Spinal cord (tissue), 9 donors: ENCODE measurements at regions not wholly inside any gene's neighbourhood (a gene's known extent, or its start where the extent isn't known, plus 50 kb on each side); places are given as distances from the start of the nearest gene placed in this dataset.

ENCODE experiments used
- DNase-seq, 6 donors: peaks; one replicate each; pipeline versions ENCODE4 v3.0.0 to v3.0.0-alpha.2; 2013 to 2015; ENCODE audit warnings: low spot score in 6 of 6, low read depth in 4 of 6
- H3K27ac ChIP-seq: one replicate; pipeline ENCODE4 v1.5.1; 2013; ENCODE audit warnings: low read depth, low read length, control low read depth
- H3K27me3 ChIP-seq: one replicate; pipeline ENCODE4 v1.6.1; 2013; ENCODE audit warnings: low read length; ENCODE audit not compliant: control insufficient read depth, insufficient read depth
- H3K36me3 ChIP-seq: one replicate; pipeline ENCODE4 v1.6.1; 2013; ENCODE audit warnings: low read length; ENCODE audit not compliant: control insufficient read depth, insufficient read depth
- H3K4me1 ChIP-seq: one replicate; pipeline ENCODE4 v1.6.1; 2013; ENCODE audit warnings: low read length; ENCODE audit not compliant: control insufficient read depth, insufficient read depth
- H3K4me3 ChIP-seq: one replicate; pipeline ENCODE4 v1.5.1; 2013; ENCODE audit warnings: low read depth, low read length, control low read depth
- H3K9me3 ChIP-seq: one replicate; pipeline ENCODE4 v1.6.1; 2013; ENCODE audit warnings: low read length; ENCODE audit not compliant: control insufficient read depth, insufficient read depth
- WGBS: methylation state at CpG from one replicate; pipeline ENCODE4 v1.1.5; 2013; ENCODE audit warnings: missing lambda C conversion rate; ENCODE audit not compliant: insufficient coverage; 5-methylcytosine and 5-hydroxymethylcytosine counted together
- donor health status: healthy.

DNA sequence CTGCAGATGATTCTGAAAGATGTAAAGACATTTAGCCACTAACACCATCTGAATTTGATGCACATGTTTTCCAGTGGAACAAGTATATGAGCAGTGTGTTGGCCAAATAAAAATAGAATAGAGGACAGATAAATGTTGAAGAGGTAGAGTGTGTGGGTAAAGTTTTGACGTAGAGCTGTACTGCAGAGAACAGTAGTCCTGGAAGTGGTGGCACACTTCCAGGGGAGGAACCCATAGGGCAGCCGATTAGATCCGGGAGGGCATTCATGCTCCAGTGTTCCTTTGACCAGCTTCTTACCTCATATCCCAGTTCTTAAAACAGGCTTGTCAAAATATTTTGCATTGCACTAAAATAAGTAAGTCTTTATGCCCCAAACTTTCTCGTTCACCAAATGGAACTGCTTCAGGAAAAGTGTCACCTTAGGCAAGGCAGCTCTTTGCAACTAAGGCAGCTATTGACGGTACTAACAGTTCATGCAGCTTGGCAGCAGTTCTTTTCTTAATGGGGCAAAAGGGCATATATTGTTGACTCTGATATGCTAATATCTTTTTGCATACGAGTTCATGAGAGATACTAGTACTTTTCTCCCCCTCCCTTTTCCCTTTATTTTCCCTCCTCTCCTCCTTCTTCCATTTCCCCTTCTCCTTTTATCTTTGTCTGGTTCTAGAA is 429.3 kb upstream of the AZI2 start:
- Histone ChIP-seq H3K36me3 (no peaks in the 10 kb centered on the region), H3K9me3 (no peaks in the 10 kb centered on the region), H3K4me1 (no peaks in the 10 kb centered on the region), H3K4me3 (no peak overlapping the region), H3K27me3 (no peaks in the 10 kb centered on the region), H3K27ac (no peak overlapping the region)
- DNase-seq = no peak
- WGBS = 96% methylated on average over 4 of the region's 6 CpGs

DNA sequence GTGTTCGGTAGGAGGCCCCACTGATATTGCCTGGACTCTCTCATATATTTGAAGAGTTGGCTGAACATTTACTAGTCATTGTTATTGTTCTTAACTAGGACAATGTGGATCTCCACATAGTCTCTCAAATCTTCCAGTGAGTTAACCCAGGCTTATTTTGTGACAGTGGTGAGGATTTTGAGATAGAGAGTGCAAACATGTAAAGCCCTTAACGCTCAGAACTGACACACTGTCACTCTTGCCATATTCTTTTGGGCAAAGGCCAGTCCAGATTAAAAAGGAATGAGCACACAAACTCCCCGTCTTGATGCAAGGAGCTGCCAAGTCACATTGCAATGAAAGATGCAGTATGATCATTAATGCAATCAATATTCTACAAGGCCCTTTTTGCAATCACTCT is 431.9 kb upstream of the AZI2 start:
- no peaks in the 10 kb centered on the region for H3K4me1 ChIP-seq
- H3K27ac ChIP-seq = no peak overlapping the region
- peak in 2 of 6 donors; percentile 8 to 16 for DNase-seq
- H3K27me3 ChIP-seq = no peaks in the 10 kb centered on the region
- no peak overlapping the region for H3K4me3 ChIP-seq
- no peaks in the 10 kb centered on the region for H3K36me3 ChIP-seq
- WGBS = no CpG with 5 or more reads among the region's 3 CpGs
- H3K9me3 ChIP-seq = no peaks in the 10 kb centered on the region

DNA sequence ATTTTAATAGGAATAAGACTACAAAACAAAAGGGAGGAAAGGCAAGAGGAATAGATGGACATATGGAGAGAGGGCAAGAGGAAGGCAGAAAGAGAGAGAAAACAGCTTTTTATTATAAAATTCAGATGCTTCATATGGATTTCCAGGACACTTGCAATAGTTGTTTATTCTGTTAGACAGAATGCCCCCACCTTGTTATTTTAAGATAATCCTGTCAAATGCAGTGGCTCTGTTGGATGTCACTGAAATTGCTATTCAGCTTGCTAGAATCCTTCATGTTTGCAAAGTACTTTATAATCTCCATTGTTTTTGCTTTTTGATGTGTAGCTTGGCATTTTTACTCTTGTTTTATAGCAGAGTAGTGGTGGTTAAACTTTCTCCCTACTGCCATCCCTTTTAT is 432.4 kb upstream of the AZI2 start:
- Histone ChIP-seq H3K36me3 (no peaks in the 10 kb centered on the region), H3K4me1 (no peaks in the 10 kb centered on the region), H3K27ac (no peak overlapping the region), H3K4me3 (no peak overlapping the region), H3K9me3 (no peaks in the 10 kb centered on the region), H3K27me3 (no peaks in the 10 kb centered on the region)
- DNase-seq = no peak

DNA sequence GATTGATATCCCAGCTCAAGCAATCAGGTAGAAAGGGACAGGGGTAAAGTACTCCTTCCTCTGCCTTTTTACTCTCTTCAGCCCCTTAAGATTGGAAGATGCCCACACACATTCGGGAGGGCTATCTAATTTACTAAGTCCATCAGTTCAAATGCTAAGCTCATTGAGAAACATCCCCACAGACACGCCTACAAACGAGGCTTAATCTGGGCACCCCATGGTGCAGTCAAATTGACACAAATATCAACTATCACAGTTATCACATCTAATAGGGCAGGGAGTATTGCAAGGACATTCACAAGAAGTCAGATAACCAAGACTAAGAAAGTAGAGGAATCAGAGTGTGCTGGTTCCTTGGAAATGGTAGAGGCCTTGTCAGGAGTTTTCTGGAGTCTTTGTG is 437.8 kb upstream of the AZI2 start:
- Histone ChIP-seq H3K4me1 (no peaks in the 10 kb centered on the region), H3K27ac (no peak overlapping the region), H3K27me3 (no peaks in the 10 kb centered on the region), H3K9me3 (no peaks in the 10 kb centered on the region), H3K4me3 (no peak overlapping the region), H3K36me3 (no peaks in the 10 kb centered on the region)
- no CpG with 5 or more reads among the region's 3 CpGs for WGBS
- no peak for DNase-seq

DNA sequence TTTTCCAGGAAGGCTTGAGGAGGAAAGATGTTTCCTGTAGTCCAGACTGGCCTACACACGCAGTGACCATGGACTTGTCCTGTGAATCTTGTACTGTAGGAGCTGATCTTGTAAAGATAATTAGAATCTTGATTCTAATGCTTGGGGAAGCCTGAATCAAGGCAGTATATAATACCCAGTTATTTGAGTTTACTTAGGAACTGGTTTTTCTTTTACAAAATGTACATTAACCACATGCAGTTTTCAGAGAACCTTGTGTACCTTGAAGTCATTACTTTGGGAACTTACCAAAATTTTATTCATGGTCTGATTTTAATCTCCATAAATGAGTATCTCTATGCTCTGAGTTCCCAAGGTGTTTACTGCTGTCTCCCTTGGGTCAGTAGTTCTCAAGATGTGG is 439.9 kb upstream of the AZI2 start:
- no peaks in the 10 kb centered on the region for H3K4me1 ChIP-seq
- no peaks in the 10 kb centered on the region for H3K9me3 ChIP-seq
- H3K4me3 ChIP-seq = no peak overlapping the region
- DNase-seq = no peak
- no peaks in the 10 kb centered on the region for H3K27me3 ChIP-seq
- no peak overlapping the region for H3K27ac ChIP-seq
- no CpG with 5 or more reads among the region's 1 CpG for WGBS
- H3K36me3 ChIP-seq = no peaks in the 10 kb centered on the region

DNA sequence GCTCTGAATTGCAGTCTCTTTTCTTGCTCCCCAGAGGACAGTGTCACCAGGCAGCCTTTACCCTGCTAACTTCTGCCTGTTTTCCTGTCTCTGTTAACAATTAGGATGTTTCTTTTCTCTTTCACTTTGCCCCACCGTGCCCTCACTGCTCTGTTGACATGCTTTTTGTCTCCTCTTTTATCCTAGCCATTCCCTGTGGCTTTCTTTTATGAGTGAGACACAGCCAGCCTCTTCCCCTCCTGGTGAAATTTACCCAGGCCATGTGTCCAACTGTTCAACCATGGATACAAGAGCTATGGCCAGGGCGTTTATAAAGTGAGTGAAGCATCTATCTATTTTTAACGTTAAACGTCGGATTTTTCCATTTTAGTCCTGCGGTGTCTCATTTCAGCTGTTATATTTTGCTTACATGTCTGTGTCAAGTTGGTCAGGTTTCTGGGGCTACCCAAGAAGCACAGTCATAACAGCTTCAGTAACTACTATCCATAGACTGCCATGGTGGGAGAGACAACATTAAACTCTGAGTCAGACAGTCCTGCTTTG is 443.2 kb upstream of the AZI2 start:
- Histone ChIP-seq H3K27me3 (no peaks in the 10 kb centered on the region), H3K36me3 (no peaks in the 10 kb centered on the region), H3K4me3 (no peak overlapping the region), H3K9me3 (no peaks in the 10 kb centered on the region), H3K27ac (no peak overlapping the region), H3K4me1 (no peaks in the 10 kb centered on the region)
- DNase-seq = peak in 1 of 6 donors; percentile 5
- 0% methylated on average over 1 of the region's 6 CpGs for WGBS

DNA sequence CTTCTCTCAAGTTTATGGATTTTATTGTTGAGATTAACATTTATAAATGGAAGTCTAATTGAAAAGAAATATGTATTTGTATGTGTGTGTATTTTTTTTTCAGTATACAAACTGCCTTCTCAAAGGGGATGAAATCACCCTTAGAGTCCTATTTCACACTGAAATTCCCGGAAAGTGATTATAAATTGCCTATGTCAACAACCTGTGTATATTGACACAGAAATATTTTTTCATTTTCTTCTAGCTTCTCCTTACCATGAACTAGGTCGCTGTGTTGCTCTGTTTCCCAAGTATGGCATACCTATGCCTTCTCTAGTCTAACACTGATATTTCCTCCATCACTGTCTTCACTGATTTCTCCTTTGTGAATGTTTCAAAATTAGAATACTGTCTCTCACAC is 444.0 kb upstream of the AZI2 start:
- Histone ChIP-seq H3K27ac (no peak overlapping the region), H3K4me1 (no peaks in the 10 kb centered on the region), H3K36me3 (no peaks in the 10 kb centered on the region), H3K27me3 (no peaks in the 10 kb centered on the region), H3K9me3 (no peaks in the 10 kb centered on the region), H3K4me3 (no peak overlapping the region)
- DNase-seq = no peak
- 57% methylated on average over 1 of the region's 2 CpGs for WGBS

DNA sequence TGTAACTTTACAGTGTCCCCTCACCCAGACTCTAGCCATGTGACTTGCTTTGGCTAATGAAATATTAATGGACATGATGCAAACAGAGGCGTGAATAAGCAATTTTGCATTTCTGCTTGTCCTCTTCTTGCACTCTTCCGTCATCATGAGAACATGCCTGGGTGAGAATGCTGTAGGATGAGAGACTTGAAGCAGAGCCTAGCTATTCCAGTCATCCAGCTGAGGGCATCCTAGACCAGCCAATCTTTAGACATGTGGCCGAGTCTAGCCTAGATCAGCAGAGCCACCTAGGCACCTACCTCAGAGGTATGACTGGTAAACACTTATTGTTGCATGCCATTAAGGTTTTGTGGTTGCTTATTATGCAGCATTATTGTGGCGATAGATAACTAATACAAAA is 450.5 kb upstream of the AZI2 start:
- H3K4me3 ChIP-seq = no peak overlapping the region
- 86% methylated on average over 1 of the region's 4 CpGs for whole genome bisulfite sequencing
- DNase-seq = peak in 1 of 6 donors; percentile 4
- H3K36me3 ChIP-seq = no peaks in the 10 kb centered on the region
- H3K4me1 ChIP-seq = no peaks in the 10 kb centered on the region
- H3K27ac ChIP-seq = no peak overlapping the region
- no peaks in the 10 kb centered on the region for H3K27me3 ChIP-seq
- H3K9me3 ChIP-seq = no peaks in the 10 kb centered on the region

DNA sequence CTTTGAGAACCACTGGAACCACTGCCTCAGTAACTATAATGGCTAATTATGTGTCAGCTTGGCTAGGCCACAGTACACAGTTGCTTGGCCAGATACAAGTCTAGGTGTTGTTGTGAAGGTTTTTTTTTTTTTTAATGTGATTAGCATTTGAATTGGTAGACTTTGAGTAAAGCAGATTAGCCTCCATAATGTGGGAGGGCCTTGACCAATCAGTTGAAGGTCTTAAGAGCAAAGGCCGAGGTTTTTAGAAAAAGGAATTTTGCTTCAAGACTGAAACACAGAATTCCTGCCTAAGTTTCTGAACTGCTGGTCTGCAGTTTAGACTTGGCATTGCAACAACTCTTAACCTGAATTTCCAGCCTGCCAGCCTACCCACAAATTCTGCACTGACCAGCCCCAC is 451.6 kb upstream of the AZI2 start:
- Histone ChIP-seq H3K4me3 (no peak overlapping the region), H3K27ac (no peak overlapping the region), H3K27me3 (no peaks in the 10 kb centered on the region), H3K4me1 (no peaks in the 10 kb centered on the region), H3K9me3 (no peaks in the 10 kb centered on the region), H3K36me3 (no peaks in the 10 kb centered on the region)
- DNase-seq = no peak
- WGBS = 89% methylated on average over 1 of the region's 1 CpG

DNA sequence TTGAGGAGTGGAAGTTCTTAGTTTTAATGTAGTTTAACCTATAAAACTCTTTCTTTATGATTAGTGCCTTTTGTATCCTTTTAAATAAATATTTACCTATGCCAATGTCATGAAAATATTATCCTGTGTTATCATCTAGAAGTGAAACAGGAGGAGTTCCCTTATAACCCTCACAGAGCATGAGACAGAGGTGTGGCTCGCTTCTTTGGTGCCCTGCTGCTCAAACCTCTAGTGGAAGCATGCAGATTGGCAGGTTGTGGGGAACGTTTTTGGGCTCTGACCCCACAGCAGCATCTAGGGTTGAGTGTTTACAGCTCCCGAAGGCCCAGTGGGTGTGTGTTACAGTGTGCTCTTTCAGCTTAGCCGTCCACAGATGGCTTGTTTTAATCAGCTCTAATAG is 459.4 kb upstream of the AZI2 start:
- H3K9me3 ChIP-seq = no peaks in the 10 kb centered on the region
- DNase-seq = no peak
- WGBS = 77% methylated on average over 3 of the region's 4 CpGs
- H3K27ac ChIP-seq = no peak overlapping the region
- H3K4me1 ChIP-seq = no peaks in the 10 kb centered on the region
- no peaks in the 10 kb centered on the region for H3K27me3 ChIP-seq
- H3K36me3 ChIP-seq = no peaks in the 10 kb centered on the region
- no peak overlapping the region for H3K4me3 ChIP-seq
